Osteoblast (primary cell): ENCODE measurements at regions not wholly inside any gene's neighbourhood (a gene's known extent, or its start where the extent isn't known, plus 50 kb on each side); places are given as distances from the start of the nearest gene placed in this dataset.

ENCODE experiments used
- DNase-seq: peaks from one replicate; pipeline ENCODE4 v3.0.0; 2011; ENCODE audit warnings: low spot score, mixed read lengths; ENCODE audit not compliant: insufficient read length; ENCODE audit errors: missing footprints
- H2AFZ ChIP-seq: 2 replicates; pipeline ENCODE4 v1.6.0; 2011; ENCODE audit warnings: mild to moderate bottlenecking, low read length
- H3K27ac ChIP-seq: 2 replicates; pipeline ENCODE4 v1.5.1; 2011; ENCODE audit warnings: mild to moderate bottlenecking, low read depth, low read length, moderate library complexity
- H3K27me3 ChIP-seq: 2 replicates; pipeline ENCODE4 v1.6.0; 2012; ENCODE audit warnings: mild to moderate bottlenecking, control low read depth, inconsistent platforms, low read length, moderate library complexity; ENCODE audit not compliant: insufficient read depth
- H3K36me3 ChIP-seq: 2 replicates; pipeline ENCODE4 v1.5.1; 2011; ENCODE audit warnings: mild to moderate bottlenecking, low read length, control low read depth, moderate library complexity; ENCODE audit not compliant: insufficient read depth
- H3K4me1 ChIP-seq: 2 replicates; pipeline ENCODE4 v1.5.1; 2011; ENCODE audit warnings: mild to moderate bottlenecking, low read length, control low read depth, moderate library complexity; ENCODE audit not compliant: insufficient read depth
- H3K4me2 ChIP-seq: 2 replicates; pipeline ENCODE4 v1.6.0; 2011; ENCODE audit warnings: mild to moderate bottlenecking, low read length; ENCODE audit not compliant: insufficient read depth
- H3K4me3 ChIP-seq: fragments of 200-600 bp; sonication (generic); 3 replicates; pipeline ENCODE4 v1.5.1; 2012; ENCODE audit warnings: mild to moderate bottlenecking, low read length, inconsistent platforms; ENCODE audit not compliant: insufficient read depth
- H3K79me2 ChIP-seq: 2 replicates; pipeline ENCODE4 v1.6.0; 2012; ENCODE audit warnings: mild to moderate bottlenecking, low read length, control low read depth, inconsistent platforms; ENCODE audit not compliant: insufficient read depth
- H3K9me3 ChIP-seq: 2 replicates; pipeline ENCODE4 v1.5.1; 2011; ENCODE audit warnings: low read depth, low read length, control low read depth
- H4K20me1 ChIP-seq: 2 replicates; pipeline ENCODE4 v1.6.0; 2012; ENCODE audit warnings: mild to moderate bottlenecking, low read length, control low read depth; ENCODE audit not compliant: insufficient read depth
- CTCF ChIP-seq: IDR thresholded peaks from 2 replicates; pipeline ENCODE4 v1.5.1; 2011; ENCODE audit warnings: mild to moderate bottlenecking, low read depth, low read length, moderate library complexity; ENCODE audit errors: extremely low read depth

- Histone ChIP-seq H3K9me3 (no peaks in the 10 kb centered on the region), H3K79me2 (no peaks in the 10 kb centered on the region), H3K4me3 (no peak overlapping the region), H3K4me2 (no peak overlapping the region), H4K20me1 (no peaks in the 10 kb centered on the region), H2AFZ (no peak overlapping the region), H3K27ac (no peak overlapping the region), H3K4me1 (no peaks in the 10 kb centered on the region), H3K36me3 (no peaks in the 10 kb centered on the region), H3K27me3 (peaks cover 2% of the 10 kb centered on the region)
- DNase-seq, result no peak
- no peak for TF ChIP-seq CTCF
Observed at GRCh38 chr10:43748560-43748959, 99.9 kb upstream of the ZNF32 start.

DNA sequence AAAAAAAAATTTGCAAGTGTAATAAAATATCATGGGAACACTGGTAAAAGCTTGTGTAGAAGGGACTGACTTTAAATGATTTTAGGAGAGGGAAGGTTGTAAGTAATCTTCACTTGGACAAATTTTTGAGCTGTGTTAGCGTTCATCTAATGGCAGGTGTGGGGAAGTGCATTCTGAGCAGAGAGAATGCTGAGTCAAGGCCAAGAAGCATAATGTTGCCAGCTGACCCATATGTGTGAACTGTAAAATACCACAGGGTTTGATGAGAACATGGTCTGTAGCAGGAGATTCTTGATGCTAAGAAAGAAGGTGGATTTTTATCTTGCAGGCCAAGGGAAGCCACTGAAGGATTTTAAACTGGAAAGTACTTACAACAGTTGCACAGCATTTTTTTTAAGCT, 98.2 kb upstream of the ZNF32 start:
- TF ChIP-seq CTCF, result no peak
- peaks cover 2% of the 10 kb centered on the region for H3K27me3 ChIP-seq
- H3K4me2 ChIP-seq, result no peak overlapping the region
- no peaks in the 10 kb centered on the region for H3K79me2 ChIP-seq
- no peak overlapping the region for H3K4me3 ChIP-seq
- H4K20me1 ChIP-seq, result no peaks in the 10 kb centered on the region
- DNase-seq, result no peak
- no peaks in the 10 kb centered on the region for H3K4me1 ChIP-seq
- H3K9me3 ChIP-seq, result no peaks in the 10 kb centered on the region
- H2AFZ ChIP-seq, result no peak overlapping the region
- no peak overlapping the region for H3K27ac ChIP-seq
- H3K36me3 ChIP-seq, result no peaks in the 10 kb centered on the region

DNA sequence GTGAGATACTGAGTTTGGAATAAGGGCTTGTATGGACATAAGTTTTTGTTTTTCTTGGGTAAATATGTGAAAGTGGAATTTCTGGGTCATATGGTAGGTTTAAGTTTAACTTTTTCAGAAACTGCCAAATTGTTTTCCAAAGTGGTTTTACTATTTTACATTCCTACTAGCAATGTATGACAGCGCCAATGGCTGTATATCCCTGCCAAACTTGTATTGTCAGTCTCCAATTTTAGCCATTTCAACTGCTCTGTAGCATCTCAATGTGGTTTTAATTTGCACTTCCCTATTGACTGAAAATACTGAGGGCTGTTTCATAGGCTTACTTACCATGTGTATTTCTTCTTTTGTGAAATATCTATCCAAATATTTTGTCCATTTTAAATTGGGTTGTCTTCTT, 90.5 kb upstream of the ZNF32 start:
- no peaks in the 10 kb centered on the region for H4K20me1 ChIP-seq
- no peak overlapping the region for H3K4me3 ChIP-seq
- DNase-seq, result no peak
- no peak overlapping the region for H3K27ac ChIP-seq
- H2AFZ ChIP-seq, result no peak overlapping the region
- no peak for TF ChIP-seq CTCF
- peaks cover 13% of the 10 kb centered on the region for H3K4me1 ChIP-seq
- H3K27me3 ChIP-seq, result no peaks in the 10 kb centered on the region
- no peak overlapping the region for H3K4me2 ChIP-seq
- H3K79me2 ChIP-seq, result no peaks in the 10 kb centered on the region
- no peaks in the 10 kb centered on the region for H3K36me3 ChIP-seq
- H3K9me3 ChIP-seq, result no peaks in the 10 kb centered on the region

DNA sequence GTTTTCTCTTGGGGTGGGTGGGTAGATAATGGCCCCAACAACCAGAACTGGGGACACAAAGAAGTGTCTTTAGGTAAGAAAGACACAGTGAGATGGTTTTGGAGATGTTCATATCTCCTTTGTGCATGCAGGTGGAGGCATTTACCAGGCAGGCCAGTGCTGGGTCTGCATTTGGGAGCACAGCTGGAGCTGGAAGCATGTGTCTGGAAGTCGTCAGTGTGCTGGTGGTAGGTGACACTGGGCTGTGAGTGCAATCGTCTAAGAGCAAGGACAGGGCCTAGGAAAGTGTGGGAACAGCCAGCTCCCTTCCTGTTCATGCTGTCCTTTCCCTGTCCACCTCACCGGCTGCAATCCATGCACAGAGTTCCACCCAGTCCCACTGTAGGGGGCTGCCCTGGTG, 88.3 kb upstream of the ZNF32 start:
- Histone ChIP-seq H3K79me2 (no peaks in the 10 kb centered on the region), H3K27me3 (no peaks in the 10 kb centered on the region), H3K4me1 (peaks cover 13% of the 10 kb centered on the region), H3K9me3 (no peaks in the 10 kb centered on the region), H3K27ac (no peak overlapping the region), H3K4me3 (no peak overlapping the region), H2AFZ (no peak overlapping the region), H4K20me1 (no peaks in the 10 kb centered on the region), H3K4me2 (no peak overlapping the region), H3K36me3 (no peaks in the 10 kb centered on the region)
- no peak for TF ChIP-seq CTCF
- no peak for DNase-seq
